CD1c-positive myeloid dendritic cell (primary cell): ENCODE measurements at regions not wholly inside any gene's neighbourhood (a gene's known extent, or its start where the extent isn't known, plus 50 kb on each side); places are given as distances from the start of the nearest gene placed in this dataset.
"Not testable (repeated sequence)": the region's sequence is repeated elsewhere in the genome, so short reads cannot be mapped to it uniquely, and the experiment has no call there.

ENCODE experiments used
- DNase-seq: peaks from one replicate; pipeline ENCODE4 v3.0.0-alpha.2; 2016; ENCODE audit errors: extremely low spot score

GRCh38 chr6:19608546-19608945 lies 228.6 kb upstream of the ID4 start:
- DNase-seq: no peak

- DNase-seq: no peak
Measured at GRCh38 chr6:19609972-19610641, 227.1 kb upstream of the ID4 start.

GRCh38 chr6:19612672-19613466 lies 224.3 kb upstream of the ID4 start:
- not testable (repeated sequence) for DNase-seq

GRCh38 chr6:19613678-19614077 lies 223.5 kb upstream of the ID4 start:
- no peak for DNase-seq

- DNase-seq: no peak
Measured at GRCh38 chr6:19616022-19616421, 221.1 kb upstream of the ID4 start.

- DNase-seq: no peak
Measured at GRCh38 chr6:19632230-19632629, 204.9 kb upstream of the ID4 start.

- DNase-seq: no peak
Measured at GRCh38 chr6:19632786-19633185, 204.4 kb upstream of the ID4 start.

GRCh38 chr6:19635728-19636127 lies 201.4 kb upstream of the ID4 start:
- DNase-seq: no peak

- DNase-seq: no peak
Measured at GRCh38 chr6:19637010-19637409, 200.2 kb upstream of the ID4 start.

- no peak for DNase-seq
Measured at GRCh38 chr6:19638931-19639330, 198.2 kb upstream of the ID4 start.

- DNase-seq: no peak
Measured at GRCh38 chr6:19643287-19643686, 193.9 kb upstream of the ID4 start.

- DNase-seq: no peak
Measured at GRCh38 chr6:19643713-19644112, 193.5 kb upstream of the ID4 start.

GRCh38 chr6:19655744-19656143 lies 181.4 kb upstream of the ID4 start:
- DNase-seq: no peak

GRCh38 chr6:19660123-19660910 lies 176.9 kb upstream of the ID4 start:
- DNase-seq: no peak

GRCh38 chr6:19662911-19663310 lies 174.3 kb upstream of the ID4 start:
- DNase-seq: no peak

GRCh38 chr6:19663479-19663878 lies 173.7 kb upstream of the ID4 start:
- no peak for DNase-seq

- DNase-seq: no peak
Measured at GRCh38 chr6:19664050-19664449, 173.1 kb upstream of the ID4 start.

GRCh38 chr6:19664878-19665612 lies 172.1 kb upstream of the ID4 start:
- DNase-seq: no peak

GRCh38 chr6:19665613-19665909 lies 171.6 kb upstream of the ID4 start:
- DNase-seq: no peak

- no peak for DNase-seq
Measured at GRCh38 chr6:19668710-19669109, 168.5 kb upstream of the ID4 start.

- DNase-seq: no peak
Measured at GRCh38 chr6:19669206-19669605, 168.0 kb upstream of the ID4 start.

GRCh38 chr6:19682859-19683258 lies 154.3 kb upstream of the ID4 start:
- no peak for DNase-seq
